NCI-H2227 (cell line): ENCODE measurements at regions not wholly inside any gene's neighbourhood (a gene's known extent, or its start where the extent isn't known, plus 50 kb on each side); places are given as distances from the start of the nearest gene placed in this dataset.

ENCODE experiments used
- DNase-seq: peaks from one replicate; lab custom pipeline; 2025; ENCODE audit not compliant: unreplicated experiment; lab: John Stamatoyannopoulos, UW

DNA sequence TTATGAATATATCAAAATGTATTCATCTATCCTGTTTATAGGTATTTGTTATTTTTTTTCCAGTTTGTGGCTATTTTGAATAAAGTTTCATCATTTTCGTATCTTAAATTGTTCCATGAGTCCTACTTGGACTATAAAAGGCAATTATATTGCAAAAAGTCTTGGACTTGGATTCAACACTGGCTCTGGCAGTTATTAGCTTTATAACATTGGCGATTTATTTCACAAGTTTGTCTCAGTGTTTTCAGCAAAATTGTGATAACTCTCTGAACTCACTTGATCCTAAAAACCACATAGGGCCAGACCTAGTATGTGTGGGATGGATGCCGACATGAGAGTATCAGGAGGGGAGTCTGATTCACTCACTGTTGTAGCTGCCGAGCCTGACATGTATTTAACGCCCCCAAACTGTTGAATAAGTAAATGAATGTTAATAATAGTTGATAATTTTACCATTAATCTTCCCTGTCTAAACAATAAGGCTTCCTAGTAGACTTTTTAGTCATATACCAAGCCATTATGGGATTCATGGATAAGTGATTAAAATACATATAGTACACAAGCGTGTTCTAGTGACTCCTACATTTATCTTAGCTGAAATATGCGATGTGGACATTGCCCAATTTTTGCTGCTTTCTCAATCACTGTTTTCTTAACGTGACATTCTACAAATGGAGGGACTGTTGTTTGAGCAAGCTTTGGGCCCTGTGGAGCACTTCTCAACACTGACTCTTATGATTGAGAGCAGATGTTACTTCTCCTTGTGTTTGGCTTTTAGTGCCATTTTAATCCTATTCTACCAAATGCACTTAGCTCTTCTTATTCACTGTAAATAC, 907.6 kb downstream of the EPHA4 start:
- DNase-seq, result peak; percentile 25

DNA sequence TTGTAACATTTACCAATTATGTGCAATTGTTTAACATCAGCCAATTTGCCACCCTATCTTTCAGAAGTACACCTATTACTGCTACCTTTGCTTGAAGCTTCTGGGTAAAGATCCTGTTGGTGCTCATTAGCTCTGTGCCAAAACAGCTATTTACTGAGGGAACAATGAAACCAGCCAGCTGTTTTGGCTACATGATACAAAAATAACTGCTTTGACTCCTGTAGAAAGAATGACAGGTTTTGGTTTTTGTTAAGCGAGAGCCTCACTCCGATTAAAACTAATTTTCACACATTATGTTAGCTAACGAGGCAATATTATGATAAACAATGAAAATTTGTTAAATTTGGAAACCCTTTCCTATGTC, 907.0 kb downstream of the EPHA4 start:
- DNase-seq, result no peak

- DNase-seq, result no peak
Measured at GRCh38 chr2:220669324-220669723, 902.8 kb downstream of the EPHA4 start.

DNA sequence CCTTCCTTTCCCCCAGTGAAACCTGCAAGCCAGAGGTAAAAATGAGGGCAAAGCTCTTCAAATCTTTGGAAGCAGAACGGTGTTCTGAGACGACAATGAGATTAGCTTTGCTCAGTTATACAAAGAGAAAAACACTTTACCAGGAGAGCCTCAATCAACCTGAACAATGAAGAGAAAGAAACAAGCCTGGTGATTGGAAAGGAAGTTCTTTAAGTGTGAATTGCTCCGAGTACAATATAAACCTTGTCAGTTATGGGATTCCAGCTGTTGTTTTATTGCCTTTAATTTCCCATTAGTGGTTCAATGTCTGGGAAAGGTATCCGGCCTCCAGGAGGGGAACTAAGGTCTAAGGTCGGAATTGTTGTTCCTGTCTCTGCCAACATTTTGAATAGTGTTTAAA, 901.6 kb downstream of the EPHA4 start:
- DNase-seq, result peak; percentile 26

- no peak for DNase-seq
Measured at GRCh38 chr2:220673151-220673874, 898.8 kb downstream of the EPHA4 start.

GRCh38 chr2:220674033-220674432, 898.1 kb downstream of the EPHA4 start:
- no peak for DNase-seq

DNA sequence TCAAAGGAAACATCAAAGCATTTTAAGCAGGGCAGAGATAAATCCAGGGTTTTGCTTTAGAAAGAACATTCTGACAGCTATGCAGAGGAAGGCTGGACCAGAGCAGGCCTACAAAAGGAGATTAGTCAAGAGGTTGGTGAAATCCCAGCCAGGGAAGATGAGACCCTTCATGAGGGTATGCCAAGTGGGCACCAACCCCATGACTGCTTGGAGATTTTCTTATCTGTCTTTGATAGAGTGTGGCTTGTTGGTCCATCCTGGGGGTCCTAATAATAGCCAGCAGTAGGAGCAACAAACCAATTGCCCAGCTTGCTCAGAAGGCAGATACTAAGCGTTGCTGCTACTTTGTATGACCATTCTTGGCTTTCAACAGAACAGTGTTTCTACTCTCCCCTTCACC, 895.4 kb downstream of the EPHA4 start:
- no peak for DNase-seq

DNA sequence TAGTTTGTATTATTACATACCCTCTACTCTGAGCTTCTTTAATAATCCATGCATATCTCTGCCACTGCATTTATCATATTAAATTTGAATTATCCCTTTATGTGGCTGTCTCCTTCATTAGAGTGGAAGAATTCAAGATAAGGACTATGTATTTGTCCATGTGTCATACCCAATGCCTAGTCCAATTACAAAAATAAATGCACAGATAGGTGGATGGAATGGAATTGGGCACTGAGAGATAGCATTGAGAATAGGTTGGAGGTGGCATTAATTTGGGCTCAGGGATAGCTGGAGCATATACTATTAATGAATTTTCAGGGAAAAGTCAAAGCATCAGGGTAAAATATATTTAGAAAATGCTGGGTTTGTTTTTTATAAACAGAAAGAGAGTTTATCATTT, 893.2 kb downstream of the EPHA4 start:
- DNase-seq, result no peak

DNA sequence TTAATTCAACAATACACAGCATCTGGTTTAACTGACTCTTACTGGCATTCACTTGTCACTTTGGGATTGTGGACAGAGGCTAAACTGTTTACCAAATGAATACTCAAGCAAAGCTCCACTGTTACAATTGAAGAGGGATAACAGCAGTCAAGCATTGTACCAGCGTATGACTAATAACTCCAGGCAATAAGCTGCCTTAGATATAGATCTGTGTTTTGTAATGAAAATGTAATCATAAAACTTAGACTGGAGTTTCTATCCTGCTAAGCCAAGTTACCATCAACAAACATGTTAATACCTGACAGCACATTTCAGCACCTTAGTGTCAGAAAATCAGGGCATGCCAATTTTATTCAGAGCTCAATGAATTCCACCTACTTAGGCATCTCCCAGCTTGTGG, 889.5 kb downstream of the EPHA4 start:
- DNase-seq, result no peak

DNA sequence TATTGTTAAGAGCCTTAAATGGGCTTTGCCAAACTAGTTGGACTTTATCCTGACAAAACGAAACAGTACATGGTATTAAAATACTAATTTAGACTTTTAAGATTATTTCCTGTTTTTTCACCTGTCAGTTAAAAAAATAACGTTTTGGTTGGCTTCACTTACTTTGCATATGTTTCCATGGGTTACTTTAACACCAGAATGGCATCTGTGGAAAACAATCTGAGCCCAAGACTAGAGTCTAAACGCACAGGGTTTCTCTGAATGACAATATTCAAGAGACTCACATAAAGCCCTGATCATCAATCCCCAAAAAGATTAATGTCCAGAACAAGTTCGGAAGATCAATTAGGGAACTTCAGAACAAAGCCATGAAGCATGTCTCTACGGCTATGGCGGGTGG, 888.0 kb downstream of the EPHA4 start:
- DNase-seq, result no peak

DNA sequence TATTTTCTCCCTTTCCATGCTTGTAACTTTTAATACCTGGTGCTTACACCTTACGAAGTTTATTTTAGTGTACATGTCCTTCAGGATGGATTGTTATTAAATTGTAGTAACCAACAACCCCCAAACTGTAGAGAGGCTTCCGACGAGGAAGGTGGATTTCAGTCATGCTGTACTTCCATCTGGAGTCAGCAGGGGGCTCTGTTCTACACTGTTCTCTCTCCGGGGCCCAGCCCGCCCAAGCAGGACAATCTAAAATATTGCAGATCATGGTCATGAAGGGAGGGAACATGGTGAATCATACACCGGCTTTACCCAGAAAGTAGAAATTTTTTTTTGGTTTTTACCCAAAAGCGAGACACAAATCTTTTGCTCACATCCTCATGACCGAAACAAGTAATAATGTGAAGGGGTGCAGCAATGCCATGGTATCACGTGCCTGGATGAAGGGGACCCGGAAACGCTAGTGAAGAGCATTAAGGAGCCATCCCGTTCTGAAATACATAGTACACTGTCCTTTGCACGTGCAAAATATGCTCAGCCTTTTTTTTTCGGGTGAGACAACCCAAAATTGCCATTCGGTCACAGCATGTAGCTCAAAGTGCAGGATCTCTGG, 884.8 kb downstream of the EPHA4 start:
- DNase-seq, result peak; percentile 58

- no peak for DNase-seq
Measured at GRCh38 chr2:220695397-220696279, 876.5 kb downstream of the EPHA4 start.

GRCh38 chr2:220696280-220696669, 875.8 kb downstream of the EPHA4 start:
- DNase-seq, result no peak

- no peak for DNase-seq
Measured at GRCh38 chr2:220697011-220697410, 875.1 kb downstream of the EPHA4 start.

GRCh38 chr2:220701115-220701514, 871.0 kb downstream of the EPHA4 start:
- no peak for DNase-seq

- no peak for DNase-seq
Measured at GRCh38 chr2:220703279-220703678, 868.8 kb downstream of the EPHA4 start.

DNA sequence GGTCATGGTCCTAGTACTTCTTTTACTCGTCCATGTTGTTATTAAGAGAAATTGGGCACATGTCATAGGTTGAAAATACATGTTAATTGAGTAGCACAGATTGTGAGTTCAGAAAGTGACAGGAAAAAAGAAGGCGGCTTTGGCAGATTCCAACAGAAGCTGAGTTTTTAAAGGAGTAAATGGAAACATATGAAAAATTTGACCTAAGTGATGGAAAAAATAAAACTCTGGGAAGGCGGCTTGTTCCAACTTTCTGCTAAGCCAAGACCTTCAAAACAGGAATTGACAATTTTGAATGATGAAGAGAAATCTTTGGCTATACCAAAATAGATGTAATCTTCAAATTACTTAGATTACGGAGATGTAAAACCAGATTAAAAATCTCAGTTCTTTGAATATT, 868.0 kb downstream of the EPHA4 start:
- no peak for DNase-seq

DNA sequence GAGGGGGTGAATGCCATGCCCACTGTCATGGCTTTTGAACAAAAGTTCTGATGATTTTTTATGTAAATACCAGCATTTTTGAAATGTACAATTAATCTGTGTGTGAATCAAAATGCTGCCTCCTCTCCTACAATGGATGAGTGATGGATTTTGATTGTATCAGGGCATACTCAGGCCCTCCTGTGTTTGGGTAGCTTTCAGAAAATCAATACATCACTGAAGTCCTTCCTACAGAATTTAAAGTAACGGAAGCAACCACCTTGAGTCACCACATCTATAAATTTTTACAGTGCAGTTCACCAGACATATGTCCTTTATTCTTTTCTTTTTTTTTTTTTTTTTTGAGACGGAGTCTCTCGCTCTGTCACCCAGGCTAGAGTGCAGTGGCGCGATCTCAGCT, 867.3 kb downstream of the EPHA4 start:
- no peak for DNase-seq

- DNase-seq, result no peak
Measured at GRCh38 chr2:220705678-220706077, 866.4 kb downstream of the EPHA4 start.

DNA sequence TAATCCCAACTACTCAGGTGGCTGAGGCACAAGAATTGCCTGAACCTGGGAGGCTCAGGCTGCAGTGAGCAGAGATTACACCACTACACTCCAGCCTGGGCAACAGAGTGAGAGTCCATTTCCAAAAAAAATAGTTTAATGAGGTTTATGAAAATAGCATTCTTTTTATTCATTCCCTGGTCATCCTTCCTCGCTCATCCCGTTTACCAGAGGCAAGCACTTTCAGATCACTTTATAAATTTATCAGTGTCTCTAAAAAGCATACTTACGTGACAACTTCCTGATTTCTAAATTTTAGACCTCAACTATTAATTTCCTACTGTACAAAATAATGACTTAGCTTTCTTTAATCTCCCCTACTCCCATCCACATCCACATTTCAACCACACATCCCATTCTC, 864.8 kb downstream of the EPHA4 start:
- no peak for DNase-seq

DNA sequence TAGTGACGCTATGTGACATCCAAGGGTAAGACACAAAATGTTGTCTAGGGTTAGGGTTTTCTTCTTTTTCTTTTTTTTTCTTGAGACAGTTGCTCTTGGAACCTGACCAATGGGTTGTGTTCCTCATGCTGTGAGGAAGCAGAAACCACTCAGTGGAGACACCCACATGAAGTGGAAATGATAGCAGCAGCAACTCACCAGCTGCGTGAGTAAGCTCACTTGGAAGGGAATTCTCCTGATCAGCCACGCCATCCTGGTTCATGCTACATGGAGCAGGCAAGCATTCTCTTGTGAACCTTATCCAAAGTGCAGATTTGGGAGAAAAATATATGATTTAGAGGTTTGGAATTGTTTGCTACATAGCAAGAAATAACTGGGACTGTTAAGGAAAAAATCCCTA, 863.7 kb downstream of the EPHA4 start:
- no peak for DNase-seq
